Activated T-helper 2 cell treated with anti-CD3 and anti-CD28 coated beads, Interferon-gamma antibody, Interleukin-2, Interleukin-4, amounts not matched to agents 10 μg/mL and 5 μg/mL and 100 μg/mL, durations not matched to agents 14 hours and 24 hours and 36 hours (primary cell): ENCODE measurements at regions not wholly inside any gene's neighbourhood (a gene's known extent, or its start where the extent isn't known, plus 50 kb on each side); places are given as distances from the start of the nearest gene placed in this dataset.
A peak's percentile ranks its signal among the peaks of the same experiment; 100 is the strongest.

ENCODE experiments used
- DNase-seq: peaks from one replicate; pipeline ENCODE4 v3.0.0; 2021; ENCODE audit warnings: low spot score
- H3K27ac Mint-ChIP-seq: one replicate; pipeline ENCODE4 v1.8.0; 2021; ENCODE audit warnings: mixed read lengths
- H3K27me3 Mint-ChIP-seq: one replicate; pipeline ENCODE4 v1.8.0; 2021; ENCODE audit warnings: low read depth, mixed read lengths
- H3K36me3 Mint-ChIP-seq: one replicate; pipeline ENCODE4 v1.8.0; 2021; ENCODE audit warnings: low read depth, mixed read lengths
- H3K4me1 Mint-ChIP-seq: one replicate; pipeline ENCODE4 v1.8.0; 2021; ENCODE audit warnings: low read depth, mixed read lengths
- H3K4me3 Mint-ChIP-seq: one replicate; pipeline ENCODE4 v1.8.0; 2021; ENCODE audit warnings: low read depth, mild to moderate bottlenecking, moderate library complexity, mixed read lengths
- H3K9me3 Mint-ChIP-seq: one replicate; pipeline ENCODE4 v1.8.0; 2021; ENCODE audit warnings: mixed read lengths
- intact Hi-C: fragments of 100-400 bp; cut with micrococcal nuclease; formaldehyde crosslinking; loops from one replicate; pipeline ENCODE4 v1.15.1; 2023

DNA sequence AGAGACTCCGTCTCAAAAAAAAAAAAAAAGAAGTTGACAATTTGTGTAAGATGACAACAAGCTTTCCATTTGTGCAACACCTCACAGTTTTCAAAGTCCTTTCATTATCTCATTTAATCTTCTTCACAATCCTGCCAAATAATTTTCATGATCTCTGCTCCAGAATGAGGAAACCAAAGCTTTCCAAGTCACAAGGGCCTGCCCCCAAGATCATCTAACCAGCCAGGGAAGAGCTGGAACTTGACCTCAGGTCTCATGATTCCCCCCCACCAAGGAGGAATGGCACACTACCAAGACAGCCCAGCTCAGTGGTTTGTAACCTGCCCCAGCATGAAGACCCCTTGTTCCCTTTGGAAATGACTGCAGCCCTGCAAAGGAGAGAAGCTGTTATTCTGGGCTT lies 74.0 kb upstream of the PIM1 start:
- no peak overlapping the region for H3K27ac Mint-ChIP-seq
- no peak for DNase-seq
- no peak overlapping the region for H3K4me3 Mint-ChIP-seq
- no peaks in the 10 kb centered on the region for H3K36me3 Mint-ChIP-seq
- intact Hi-C loops, result no loop called here
- H3K27me3 Mint-ChIP-seq, result no peaks in the 10 kb centered on the region
- no peaks in the 10 kb centered on the region for H3K9me3 Mint-ChIP-seq
- peaks cover 11% of the 10 kb centered on the region for H3K4me1 Mint-ChIP-seq

DNA sequence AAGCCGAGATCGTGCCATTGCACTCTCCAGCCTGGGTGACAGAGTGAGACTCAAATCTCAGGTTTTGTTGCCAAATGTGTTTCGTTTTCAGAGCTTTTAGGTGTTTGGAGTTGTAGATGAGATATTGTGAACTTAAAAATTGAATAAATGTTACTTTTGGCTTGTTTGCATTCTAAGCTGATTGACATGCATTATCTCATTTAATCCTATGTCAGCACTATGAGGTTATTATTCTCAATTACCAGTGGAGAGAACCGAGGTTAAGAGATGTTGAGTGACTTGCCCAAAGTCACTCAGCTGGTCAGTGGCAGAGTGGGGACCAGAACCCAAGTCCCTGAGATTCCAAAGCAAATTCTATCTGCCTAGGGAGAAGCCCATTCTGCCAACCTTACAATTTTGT lies 72.6 kb upstream of the PIM1 start:
- intact Hi-C loops, result no loop called here

DNA sequence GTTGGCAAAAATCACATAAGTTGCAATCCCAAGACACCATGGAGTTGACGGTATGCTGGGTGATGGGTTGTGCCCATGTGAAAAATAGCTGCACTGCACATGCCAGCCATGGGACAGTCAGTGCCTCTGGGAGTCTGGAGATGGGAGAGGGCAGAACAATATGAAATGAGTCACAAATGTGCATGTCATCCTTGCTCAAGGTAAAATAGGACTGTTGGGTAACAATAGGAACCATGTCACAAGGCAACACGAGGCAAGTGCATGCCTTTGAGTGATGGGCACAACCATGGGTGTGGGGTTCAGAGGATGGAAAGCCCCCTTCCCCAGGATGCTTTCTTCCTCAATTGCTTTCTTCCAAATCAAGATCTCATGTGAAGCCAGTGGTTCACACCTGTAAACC lies 70.5 kb upstream of the PIM1 start:
- Mint-ChIP-seq H3K36me3 (no peaks in the 10 kb centered on the region), H3K27ac (no peak overlapping the region), H3K9me3 (no peaks in the 10 kb centered on the region), H3K27me3 (no peaks in the 10 kb centered on the region), H3K4me3 (no peak overlapping the region), H3K4me1 (peaks cover 23% of the 10 kb centered on the region)
- intact Hi-C loops, result no loop called here
- DNase-seq, result no peak

More for the DNA sequence above, 72.6 kb upstream of the PIM1 start:
- no peak for DNase-seq
- H3K27ac Mint-ChIP-seq, result no peak overlapping the region
- peaks cover 16% of the 10 kb centered on the region for H3K4me1 Mint-ChIP-seq
- no peaks in the 10 kb centered on the region for H3K36me3 Mint-ChIP-seq
- H3K4me3 Mint-ChIP-seq, result no peak overlapping the region
- no peaks in the 10 kb centered on the region for H3K27me3 Mint-ChIP-seq
- no peaks in the 10 kb centered on the region for H3K9me3 Mint-ChIP-seq

DNA sequence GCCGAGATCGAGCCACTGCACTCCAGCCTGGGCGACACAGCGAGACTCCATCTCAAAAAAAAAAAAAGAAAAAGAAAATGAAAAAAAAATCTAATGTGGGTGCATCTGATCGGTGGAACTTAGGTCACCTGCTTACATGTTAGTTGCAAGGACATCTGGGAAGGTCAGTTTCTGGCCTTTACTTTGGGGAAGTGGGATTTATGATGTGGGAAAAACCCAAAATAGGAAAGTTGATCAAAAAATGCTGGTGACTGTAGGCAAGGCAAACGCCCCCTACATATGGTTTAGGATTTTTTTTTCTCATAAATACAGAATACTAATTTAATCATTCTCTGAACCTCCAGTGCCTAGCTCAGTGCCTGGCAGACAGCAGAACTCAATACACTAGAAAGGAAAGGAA lies 69.2 kb upstream of the PIM1 start:
- Mint-ChIP-seq H3K27ac (no peak overlapping the region), H3K4me1 (peaks cover 34% of the 10 kb centered on the region), H3K36me3 (no peaks in the 10 kb centered on the region), H3K27me3 (no peaks in the 10 kb centered on the region), H3K4me3 (no peak overlapping the region), H3K9me3 (no peaks in the 10 kb centered on the region)
- DNase-seq, result no peak
- intact Hi-C loops, result loop anchor here (5.0 kb wide), 1 partner anchor 48 kb away; no protein-coding TSS in a partner anchor

DNA sequence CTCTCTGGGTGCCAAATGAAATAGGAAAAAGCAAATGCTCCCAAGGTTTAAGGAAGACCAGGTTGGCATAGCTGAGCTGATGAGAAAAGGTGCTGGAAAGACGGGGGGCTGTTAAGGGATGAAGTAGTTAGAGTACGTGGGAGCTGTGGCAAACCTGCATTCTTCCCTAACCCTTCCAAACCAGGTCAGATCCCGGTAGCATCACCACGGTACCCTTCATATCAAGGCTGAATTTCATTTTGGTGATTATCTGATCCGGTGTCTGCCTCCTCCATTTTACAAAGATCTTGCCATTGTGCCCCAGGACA lies 68.0 kb upstream of the PIM1 start:
- Mint-ChIP-seq H3K36me3 (no peaks in the 10 kb centered on the region), H3K9me3 (no peaks in the 10 kb centered on the region), H3K4me3 (no peak overlapping the region), H3K27me3 (no peaks in the 10 kb centered on the region), H3K27ac (peak overlapping the region; percentile 66), H3K4me1 (peaks cover 34% of the 10 kb centered on the region)
- intact Hi-C loops, result loop anchor here (1.0 to 5.0 kb wide), 2 partner anchors 50 to 67 kb away; no protein-coding TSS in a partner anchor
- no peak for DNase-seq

DNA sequence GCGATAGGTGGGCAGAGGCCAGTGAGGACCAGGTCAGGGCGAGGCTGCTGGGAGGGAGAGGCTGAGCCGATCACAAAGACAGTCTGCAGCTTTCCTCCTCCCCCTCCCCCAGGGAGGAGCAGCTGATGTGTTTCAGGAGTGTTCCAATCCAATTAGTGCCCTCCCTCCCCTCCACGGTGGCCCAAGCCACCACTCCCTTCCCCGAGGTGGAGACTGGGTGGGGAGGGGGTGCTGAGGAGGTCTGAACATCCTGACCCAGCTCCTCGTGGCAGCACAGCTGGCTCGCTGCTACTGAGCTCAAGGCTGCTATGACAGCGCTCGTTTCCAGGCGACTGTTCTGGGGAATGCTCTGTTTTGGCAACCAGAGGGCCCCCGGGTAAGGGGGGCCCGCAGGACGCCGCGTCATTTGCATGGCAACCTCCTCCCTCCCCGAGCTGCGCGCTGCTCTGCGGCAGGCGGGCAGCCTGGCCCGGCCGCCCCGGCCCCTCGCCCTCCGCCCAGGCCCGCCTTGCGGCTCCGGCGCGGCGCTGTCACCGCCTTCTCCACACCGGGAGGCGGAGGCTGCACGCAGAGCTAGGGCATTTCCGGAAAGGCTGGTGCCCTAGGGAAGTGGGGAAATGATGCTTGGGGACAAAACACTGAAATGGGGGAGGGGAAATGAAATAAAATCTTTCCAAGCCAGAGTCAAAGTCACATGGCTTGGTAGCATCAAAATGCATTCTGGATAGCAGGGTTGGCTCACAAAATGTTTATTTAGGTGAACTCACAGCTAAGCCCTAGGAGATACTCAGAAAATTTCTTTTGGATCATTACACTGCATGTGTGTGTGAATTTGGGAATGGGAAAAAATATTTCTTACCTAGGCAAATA lies 67.4 kb upstream of the PIM1 start:
- Mint-ChIP-seq H3K4me1 (peaks cover 34% of the 10 kb centered on the region), H3K27me3 (no peaks in the 10 kb centered on the region), H3K9me3 (no peaks in the 10 kb centered on the region)

DNA sequence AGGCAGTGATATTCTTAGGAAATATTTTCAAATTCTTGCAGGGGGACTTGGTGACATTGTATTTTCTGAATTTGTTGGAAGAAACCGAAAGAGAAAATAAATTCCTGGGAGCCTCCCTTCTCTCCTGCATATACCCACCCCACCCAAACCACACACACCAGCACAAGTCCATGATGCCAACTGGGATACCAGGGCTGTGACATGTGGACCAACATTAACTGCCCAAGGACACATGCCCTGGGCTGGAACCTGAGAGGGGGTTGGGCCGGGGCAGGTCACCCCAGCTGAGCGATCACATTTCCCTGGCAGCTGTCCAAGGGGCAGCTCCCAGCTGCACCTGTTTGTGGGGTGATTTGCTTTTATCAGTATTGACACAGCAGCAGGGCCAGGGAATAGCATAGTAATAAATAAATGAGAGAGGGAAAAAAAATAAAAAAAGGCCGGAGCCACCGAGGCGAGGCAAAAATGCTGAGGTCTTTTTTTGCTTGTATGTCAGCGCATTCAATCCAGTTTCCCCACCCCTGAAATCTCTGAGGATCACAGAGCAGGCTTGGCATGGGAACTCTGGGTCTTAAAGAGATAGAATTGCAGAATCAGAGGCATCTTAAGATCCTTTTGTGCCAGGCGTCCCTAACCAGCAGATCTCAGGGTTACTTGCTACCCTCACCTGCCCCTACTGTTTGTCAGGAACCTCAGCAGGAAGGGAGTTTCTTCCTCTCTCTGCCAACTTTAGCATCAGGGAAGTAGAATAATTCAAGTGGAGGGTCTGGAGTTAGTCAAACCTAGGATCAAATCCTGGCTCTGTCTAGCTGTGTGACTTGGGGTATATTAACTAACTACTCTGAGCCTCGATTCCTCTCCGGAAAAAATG lies 66.5 kb upstream of the PIM1 start:
- peak overlapping the region; percentile 80 for H3K27ac Mint-ChIP-seq
- H3K9me3 Mint-ChIP-seq, result no peaks in the 10 kb centered on the region
- peak overlapping the region; percentile 72 for H3K4me3 Mint-ChIP-seq
- DNase-seq, result no peak
- intact Hi-C loops, result loop anchor here (5.0 kb wide), 1 partner anchor 51 kb away; no protein-coding TSS in a partner anchor
- H3K27me3 Mint-ChIP-seq, result no peaks in the 10 kb centered on the region
- no peaks in the 10 kb centered on the region for H3K36me3 Mint-ChIP-seq
- H3K4me1 Mint-ChIP-seq, result peaks cover 34% of the 10 kb centered on the region

More for the DNA sequence above, 67.4 kb upstream of the PIM1 start:
- peak; percentile 67 for DNase-seq
- no peaks in the 10 kb centered on the region for H3K36me3 Mint-ChIP-seq
- intact Hi-C loops, result loop anchor here (1.0 to 5.0 kb wide), 2 partner anchors 50 to 67 kb away; no protein-coding TSS in a partner anchor
- peak overlapping the region; percentile 80 for H3K27ac Mint-ChIP-seq
- peak overlapping the region; percentile 72 for H3K4me3 Mint-ChIP-seq

DNA sequence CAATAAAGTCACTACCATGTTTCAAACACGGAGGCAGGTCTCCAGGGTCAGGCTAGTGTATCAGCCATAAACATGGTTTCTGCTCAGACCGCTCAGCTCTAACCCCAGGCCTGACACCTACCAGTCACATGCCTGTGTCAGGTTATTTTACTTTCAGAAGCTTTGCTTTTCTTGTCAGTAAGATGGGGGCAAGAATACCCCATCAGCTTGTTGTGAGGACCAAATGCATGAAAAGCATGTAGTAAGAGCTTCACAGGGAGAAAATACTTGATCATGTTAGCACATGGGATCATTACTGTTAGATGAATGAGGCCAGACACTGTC lies 65.2 kb upstream of the PIM1 start:
- H3K36me3 Mint-ChIP-seq, result no peaks in the 10 kb centered on the region
- no peaks in the 10 kb centered on the region for H3K9me3 Mint-ChIP-seq
- no peak for DNase-seq
- H3K27me3 Mint-ChIP-seq, result no peaks in the 10 kb centered on the region
- H3K27ac Mint-ChIP-seq, result no peak overlapping the region
- H3K4me1 Mint-ChIP-seq, result peaks cover 34% of the 10 kb centered on the region
- H3K4me3 Mint-ChIP-seq, result no peak overlapping the region
- intact Hi-C loops, result loop anchor here (5.0 kb wide), 1 partner anchor 52 kb away; no protein-coding TSS in a partner anchor

DNA sequence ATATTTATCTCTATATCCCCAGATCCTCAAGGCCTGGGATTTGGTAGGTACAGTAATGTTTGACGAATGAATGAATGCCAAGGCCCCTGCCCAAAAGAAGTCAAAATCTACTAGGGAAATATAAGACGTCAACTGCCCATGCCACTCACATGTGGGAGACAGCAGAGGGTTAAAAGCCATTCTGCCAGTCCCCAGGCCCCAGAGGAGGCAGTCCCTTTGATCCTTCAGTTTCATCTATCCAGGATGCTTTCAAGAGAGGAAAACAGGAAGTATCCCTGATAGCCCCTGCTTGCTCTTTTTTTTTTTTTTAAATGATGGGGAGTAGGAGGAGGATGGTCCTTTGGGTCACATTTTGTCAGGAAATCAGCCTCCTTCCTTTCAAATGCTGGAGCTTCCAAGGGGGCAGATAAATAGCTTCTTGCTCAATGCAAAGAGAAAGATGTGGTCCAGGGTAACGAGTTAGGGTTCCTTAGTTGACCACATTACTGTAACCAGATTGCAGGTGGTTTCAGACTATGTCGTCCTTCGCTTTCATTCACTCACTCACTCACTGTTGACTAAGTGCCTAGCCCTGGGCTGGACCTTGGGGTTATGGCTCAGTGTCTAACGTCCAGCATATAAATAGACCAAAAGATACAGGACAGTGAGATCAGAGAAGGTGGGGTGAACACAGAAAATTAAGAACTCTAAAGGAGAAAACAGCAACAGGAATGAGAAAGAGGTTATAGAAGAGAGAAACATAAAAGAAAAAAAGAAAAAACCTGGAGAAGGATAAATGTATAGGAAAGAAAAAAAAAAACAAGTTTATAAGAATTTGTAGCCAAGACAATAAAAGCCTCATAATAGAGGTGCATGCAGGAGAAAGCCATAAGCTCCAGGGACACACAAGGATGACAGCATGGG lies 64.6 kb upstream of the PIM1 start:
- H3K9me3 Mint-ChIP-seq, result no peaks in the 10 kb centered on the region
- no peaks in the 10 kb centered on the region for H3K36me3 Mint-ChIP-seq
- H3K27ac Mint-ChIP-seq, result no peak overlapping the region
- no peak overlapping the region for H3K4me3 Mint-ChIP-seq
- DNase-seq, result no peak
- no peaks in the 10 kb centered on the region for H3K27me3 Mint-ChIP-seq
- intact Hi-C loops, result no loop called here
- H3K4me1 Mint-ChIP-seq, result peaks cover 39% of the 10 kb centered on the region

DNA sequence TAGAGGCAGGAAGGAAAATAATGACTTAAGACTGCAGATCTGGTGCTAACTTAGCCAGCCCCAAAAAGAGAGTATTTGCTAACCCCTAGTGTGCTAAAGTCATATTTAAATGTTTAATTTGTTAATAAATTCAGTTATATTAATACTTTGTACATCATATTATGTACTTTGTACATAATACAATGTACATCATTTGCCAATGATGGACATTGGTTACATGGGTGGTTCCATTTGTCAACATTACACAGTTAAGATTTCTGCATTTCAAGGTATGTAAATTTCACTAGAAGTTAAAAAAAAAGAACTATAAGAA lies 63.9 kb upstream of the PIM1 start:
- no peak overlapping the region for H3K27ac Mint-ChIP-seq
- no peaks in the 10 kb centered on the region for H3K27me3 Mint-ChIP-seq
- peaks cover 42% of the 10 kb centered on the region for H3K4me1 Mint-ChIP-seq
- H3K4me3 Mint-ChIP-seq, result no peak overlapping the region
- intact Hi-C loops, result no loop called here
- no peaks in the 10 kb centered on the region for H3K9me3 Mint-ChIP-seq
- DNase-seq, result no peak
- no peaks in the 10 kb centered on the region for H3K36me3 Mint-ChIP-seq

DNA sequence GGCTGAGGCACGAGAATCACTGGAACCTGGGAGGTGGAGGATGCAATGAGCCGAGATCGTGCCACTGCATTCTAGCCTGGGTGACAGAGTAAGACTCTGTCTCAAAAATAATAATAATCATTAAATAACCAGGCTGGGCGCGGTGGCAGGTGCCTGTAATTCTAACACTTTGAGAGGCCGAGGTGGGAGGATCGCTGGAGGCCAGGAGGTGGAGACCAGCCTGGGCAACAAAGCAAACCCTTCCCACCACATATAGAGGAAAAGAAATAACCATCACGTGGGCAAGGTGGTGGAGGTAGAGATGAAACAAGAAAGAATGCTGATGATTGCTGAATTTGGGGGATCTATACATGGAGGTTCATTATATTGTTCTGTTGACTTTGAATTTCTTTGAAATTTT lies 63.4 kb upstream of the PIM1 start:
- no peaks in the 10 kb centered on the region for H3K36me3 Mint-ChIP-seq
- no peak overlapping the region for H3K4me3 Mint-ChIP-seq
- no peak overlapping the region for H3K27ac Mint-ChIP-seq
- intact Hi-C loops, result no loop called here
- H3K4me1 Mint-ChIP-seq, result peaks cover 44% of the 10 kb centered on the region
- no peak for DNase-seq
- H3K9me3 Mint-ChIP-seq, result no peaks in the 10 kb centered on the region
- H3K27me3 Mint-ChIP-seq, result no peaks in the 10 kb centered on the region

DNA sequence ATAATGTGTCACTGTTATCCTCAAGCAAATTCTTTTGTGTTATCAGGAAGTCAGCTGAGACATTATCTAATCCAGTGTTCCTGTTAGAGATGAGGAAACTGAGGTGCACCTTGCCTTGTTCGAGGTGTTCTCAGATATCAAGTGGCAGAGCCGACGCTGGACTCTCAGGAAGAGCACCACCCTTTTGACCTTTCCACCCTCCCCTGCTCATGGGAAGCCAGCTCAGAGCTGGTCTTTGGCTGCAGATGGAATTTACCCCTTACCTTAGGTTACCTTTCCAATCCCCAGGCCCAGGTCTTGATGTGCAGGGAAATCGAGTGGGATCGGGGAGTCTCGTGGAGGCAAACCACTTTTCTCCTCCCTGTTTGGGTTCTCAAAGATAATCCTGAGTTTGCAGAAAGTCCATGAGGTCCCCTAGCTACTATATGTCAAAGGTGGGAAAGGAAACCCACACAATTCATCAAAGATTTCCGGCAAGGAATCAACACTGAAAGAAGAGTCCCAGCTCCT lies 62.9 kb upstream of the PIM1 start:
- H3K36me3 Mint-ChIP-seq, result no peaks in the 10 kb centered on the region
- no peak overlapping the region for H3K4me3 Mint-ChIP-seq
- intact Hi-C loops, result no loop called here
- no peak for DNase-seq
- H3K27ac Mint-ChIP-seq, result no peak overlapping the region
- peaks cover 41% of the 10 kb centered on the region for H3K4me1 Mint-ChIP-seq
- H3K9me3 Mint-ChIP-seq, result no peaks in the 10 kb centered on the region
- H3K27me3 Mint-ChIP-seq, result no peaks in the 10 kb centered on the region
